K562 (cell line): ENCODE measurements at regions not wholly inside any gene's neighbourhood (a gene's known extent, or its start where the extent isn't known, plus 50 kb on each side); places are given as distances from the start of the nearest gene placed in this dataset.

Source experiments
- BRF1 ChIP-seq: IDR thresholded peaks from 3 replicates; pipeline ENCODE4 v1.6.1; 2011; ENCODE audit warnings: borderline replicate concordance, mild to moderate bottlenecking; ENCODE audit not compliant: insufficient read length; ENCODE audit errors: extremely low read depth
- CREB5 ChIP-seq: fragments of 250-450 bp; sonication (Bioruptor Pico); IDR thresholded peaks from 2 replicates; pipeline ENCODE4 v1.5.0; 2020; ENCODE audit warnings: mild to moderate bottlenecking
- DPF2 ChIP-seq: fragments of 450-650 bp; IDR thresholded peaks from 2 replicates; pipeline ENCODE4 v1.6.1; 2016
- FOXA3 ChIP-seq, 2 experiments: fragments of 450-650 bp in 1 of 2; sonication (generic) in 1 of 2; formaldehyde crosslinking; IDR thresholded peaks in 1 of 2; conservative IDR thresholded peaks in 1 of 2; 2 replicates each; pipeline versions ENCODE4 v1.4.0 to v1.8.0; 2020 to 2022; ENCODE audit warnings: mild to moderate bottlenecking in 2 of 2, missing genetic modification reagents in 1 of 2
- KAT8 ChIP-seq: fragments of 450-650 bp; IDR thresholded peaks from 2 replicates; pipeline ENCODE4 v1.6.1; 2016; ENCODE audit warnings: low read depth, mild to moderate bottlenecking
- MCM3 ChIP-seq: fragments of 450-650 bp; IDR thresholded peaks from 2 replicates; pipeline ENCODE4 v1.6.1; 2016
- RFX1 ChIP-seq: fragments of 450-650 bp; IDR thresholded peaks from 2 replicates; pipeline ENCODE4 v1.6.1; 2016; ENCODE audit warnings: mild to moderate bottlenecking, moderate library complexity
- SRF ChIP-seq, 2 experiments: fragments of 250-450, 450-650 bp in 1 of 2; sonication (Bioruptor Pico) in 1 of 2; sonication (generic) in 1 of 2; formaldehyde crosslinking; IDR thresholded peaks; 2 replicates each; pipeline versions ENCODE4 v1.5.0 to v1.5.1; 2020 to 2022; ENCODE audit warnings: mild to moderate bottlenecking in 1 of 2, missing genetic modification reagents in 1 of 2
- UBTF ChIP-seq, 2 experiments: IDR thresholded peaks; 2 replicates each; pipeline ENCODE4 v1.6.1; 2012; ENCODE audit warnings: improper control_type of control experiment in 2 of 2, low read depth in 2 of 2, low read length in 2 of 2, borderline replicate concordance in 1 of 2
- ZKSCAN8 ChIP-seq: fragments of 200-800 bp; sonication (Bioruptor generic); IDR thresholded peaks from 2 replicates; pipeline ENCODE4 v1.6.1; 2016; ENCODE audit warnings: missing genetic modification characterization, missing compliant biosample characterization
- ZNF224 ChIP-seq: sonication (generic); formaldehyde crosslinking; IDR thresholded peaks from 2 replicates; pipeline ENCODE4 v1.8.0; 2022; ENCODE audit warnings: mild to moderate bottlenecking, missing genetic modification reagents
- ZNF316 ChIP-seq: fragments of 450-650 bp; IDR thresholded peaks from 2 replicates; pipeline ENCODE4 v1.6.1; 2016
- ZNF408 ChIP-seq: fragments of 250-450 bp; sonication (Bioruptor Pico); IDR thresholded peaks from 2 replicates; pipeline ENCODE4 v1.4.0; 2020; ENCODE audit warnings: low read depth, mild to moderate bottlenecking, moderate library complexity
- TF ChIP-seq, protein P1 (sequence below), 2 experiments: fragments of 450-650 bp; IDR thresholded peaks; 2 replicates each; pipeline ENCODE4 v1.6.1; 2016; ENCODE audit warnings: mild to moderate bottlenecking in 2 of 2, borderline replicate concordance in 1 of 2, low read depth in 1 of 2, moderate library complexity in 1 of 2
- TF ChIP-seq, protein P2 (sequence below): fragments of 450-650 bp; formaldehyde crosslinking; conservative IDR thresholded peaks from 2 replicates; pipeline ENCODE4 v1.4.0; 2022; ENCODE audit warnings: mild to moderate bottlenecking, missing genetic modification characterization

GRCh38 chr7:106462365-106462859 lies 177.6 kb upstream of the NAMPT start (continued):
- TF ChIP-seq BRF1 (no peak), MCM3 (no peak), CREB5 (no peak), DPF2 (no peak), RFX1 (0 out of 2 replicates have a peak, but pooled peaks have one; percentile 3), KAT8 (no peak), ZNF316 (no peak), SRF (CRISPR knock-in tag; IDR thresholded peaks at IDR 0.05) (peak in 1 of 2 experiments; percentile 71; a peak in 1 of 4 replicates), ZKSCAN8 (CRISPR knock-in tag) (0 out of 2 replicates have a peak, but pooled peaks have one; percentile 21), ZNF224 (CRISPR knock-in tag) (no peak), FOXA3 (CRISPR knock-in tag; conservative IDR thresholded peaks at IDR 0.05 in 1 of 2, IDR thresholded peaks at IDR 0.05 in 1 of 2) (peak in 1 of 2 experiments; percentile 19; a peak in 1 of 4 replicates), UBTF (IDR thresholded peaks at IDR 0.05; ENCODE audit: borderline replicate concordance in 1 of 2, low read depth in 2 of 2, low read length in 2 of 2) (no peak), ZNF408 (CRISPR knock-in tag) (no peak)
- TF ChIP-seq, protein P1, sequence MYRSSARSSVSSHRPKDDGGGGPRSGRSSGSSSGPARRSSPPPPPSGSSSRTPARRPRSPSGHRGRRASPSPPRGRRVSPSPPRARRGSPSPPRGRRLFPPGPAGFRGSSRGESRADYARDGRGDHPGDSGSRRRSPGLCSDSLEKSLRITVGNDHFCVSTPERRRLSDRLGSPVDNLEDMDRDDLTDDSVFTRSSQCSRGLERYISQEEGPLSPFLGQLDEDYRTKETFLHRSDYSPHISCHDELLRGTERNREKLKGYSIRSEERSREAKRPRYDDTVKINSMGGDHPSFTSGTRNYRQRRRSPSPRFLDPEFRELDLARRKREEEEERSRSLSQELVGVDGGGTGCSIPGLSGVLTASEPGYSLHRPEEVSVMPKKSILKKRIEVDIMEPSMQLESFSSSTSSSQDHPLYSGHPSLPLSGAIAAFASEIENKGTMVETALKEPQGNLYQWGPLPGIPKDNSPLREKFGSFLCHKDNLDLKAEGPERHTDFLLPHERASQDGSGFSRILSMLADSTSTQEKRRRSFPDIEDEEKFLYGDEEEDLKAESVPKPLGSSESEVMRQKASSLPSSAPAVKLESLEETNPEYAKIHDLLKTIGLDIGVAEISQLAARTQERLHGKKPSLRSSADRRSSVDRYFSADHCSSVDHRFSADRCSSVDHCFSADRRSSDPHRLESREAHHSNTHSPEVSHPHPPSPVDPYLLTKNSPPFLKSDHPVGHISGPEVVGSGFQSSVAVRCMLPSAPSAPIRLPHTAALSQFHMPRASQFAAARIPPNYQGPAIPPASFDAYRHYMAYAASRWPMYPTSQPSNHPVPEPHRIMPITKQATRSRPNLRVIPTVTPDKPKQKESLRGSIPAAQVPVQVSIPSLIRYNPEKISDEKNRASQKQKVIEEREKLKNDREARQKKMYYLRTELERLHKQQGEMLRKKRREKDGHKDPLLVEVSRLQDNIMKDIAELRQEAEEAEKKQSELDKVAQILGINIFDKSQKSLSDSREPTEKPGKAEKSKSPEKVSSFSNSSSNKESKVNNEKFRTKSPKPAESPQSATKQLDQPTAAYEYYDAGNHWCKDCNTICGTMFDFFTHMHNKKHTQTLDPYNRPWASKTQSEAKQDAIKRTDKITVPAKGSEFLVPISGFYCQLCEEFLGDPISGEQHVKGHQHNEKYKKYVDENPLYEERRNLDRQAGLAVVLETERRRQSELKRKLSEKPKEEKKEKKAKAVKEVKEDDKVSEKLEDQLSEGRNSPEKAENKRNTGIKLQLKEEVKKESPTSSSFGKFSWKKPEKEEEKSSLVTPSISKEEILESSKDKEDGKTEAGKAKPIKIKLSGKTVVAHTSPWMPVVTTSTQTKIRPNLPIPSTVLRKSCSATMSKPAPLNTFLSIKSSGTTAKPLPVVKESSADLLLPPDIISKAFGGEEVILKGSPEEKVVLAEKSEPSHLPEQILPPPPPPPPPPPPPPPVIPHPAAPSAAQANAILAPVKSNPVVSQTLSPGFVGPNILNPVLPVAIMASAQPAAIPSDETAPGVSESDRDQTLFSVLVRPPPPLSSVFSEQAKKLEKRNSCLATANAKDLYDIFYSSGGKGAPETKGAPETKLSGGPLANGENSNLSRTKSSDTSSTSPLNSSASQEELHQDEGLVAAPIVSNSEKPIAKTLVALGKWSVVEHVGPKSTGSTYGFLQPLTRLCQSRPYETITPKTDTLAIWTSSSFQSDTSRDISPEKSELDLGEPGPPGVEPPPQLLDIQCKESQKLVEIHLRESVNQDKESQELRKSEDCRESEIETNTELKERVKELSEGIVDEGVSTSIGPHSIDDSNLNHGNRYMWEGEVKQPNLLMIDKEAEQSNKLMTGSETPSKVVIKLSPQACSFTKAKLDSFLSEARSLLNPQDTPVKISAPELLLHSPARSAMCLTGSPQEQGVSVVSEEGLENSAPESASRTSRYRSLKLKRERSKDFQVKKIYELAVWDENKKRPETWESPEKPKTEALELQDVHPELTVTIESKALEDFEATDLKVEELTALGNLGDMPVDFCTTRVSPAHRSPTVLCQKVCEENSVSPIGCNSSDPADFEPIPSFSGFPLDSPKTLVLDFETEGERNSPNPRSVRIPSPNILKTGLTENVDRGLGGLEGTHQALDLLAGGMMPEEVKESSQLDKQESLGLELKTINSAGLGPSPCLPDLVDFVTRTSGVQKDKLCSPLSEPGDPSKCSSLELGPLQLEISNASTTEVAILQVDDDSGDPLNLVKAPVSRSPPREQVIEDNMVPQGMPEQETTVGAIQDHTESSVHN (IDR thresholded peaks at IDR 0.05; ENCODE audit: borderline replicate concordance in 1 of 2, low read depth in 1 of 2) = no peak
- TF ChIP-seq, protein P2, sequence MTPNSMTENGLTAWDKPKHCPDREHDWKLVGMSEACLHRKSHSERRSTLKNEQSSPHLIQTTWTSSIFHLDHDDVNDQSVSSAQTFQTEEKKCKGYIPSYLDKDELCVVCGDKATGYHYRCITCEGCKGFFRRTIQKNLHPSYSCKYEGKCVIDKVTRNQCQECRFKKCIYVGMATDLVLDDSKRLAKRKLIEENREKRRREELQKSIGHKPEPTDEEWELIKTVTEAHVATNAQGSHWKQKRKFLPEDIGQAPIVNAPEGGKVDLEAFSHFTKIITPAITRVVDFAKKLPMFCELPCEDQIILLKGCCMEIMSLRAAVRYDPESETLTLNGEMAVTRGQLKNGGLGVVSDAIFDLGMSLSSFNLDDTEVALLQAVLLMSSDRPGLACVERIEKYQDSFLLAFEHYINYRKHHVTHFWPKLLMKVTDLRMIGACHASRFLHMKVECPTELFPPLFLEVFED (CRISPR knock-in tag) = no peak
